Thymus (tissue), 11 donors: ENCODE measurements at regions not wholly inside any gene's neighbourhood (a gene's known extent, or its start where the extent isn't known, plus 50 kb on each side); places are given as distances from the start of the nearest gene placed in this dataset.

Experiments
- DNase-seq, 9 donors: peaks; one replicate each; pipeline ENCODE4 v3.0.0-alpha.2; 2013; ENCODE audit warnings: low spot score in 9 of 9, low read depth in 6 of 9, missing footprints in 1 of 9
- H3K27ac ChIP-seq, 2 donors: one replicate each; pipeline ENCODE4 v1.5.1; 2013; ENCODE audit warnings: control low read depth in 1 of 2, low read depth in 1 of 2, low read length in 1 of 2, mild to moderate bottlenecking in 1 of 2, moderate library complexity in 1 of 2
- H3K27me3 ChIP-seq, 2 donors: one replicate each; pipeline ENCODE4 v1.5.1; 2013; ENCODE audit warnings: low read length in 1 of 2; ENCODE audit not compliant: control insufficient read depth in 2 of 2, insufficient read depth in 1 of 2
- H3K36me3 ChIP-seq, 2 donors: one replicate each; pipeline ENCODE4 v1.5.1; 2013; ENCODE audit warnings: low read length in 1 of 2, mild to moderate bottlenecking in 1 of 2, moderate library complexity in 1 of 2; ENCODE audit not compliant: control insufficient read depth in 2 of 2, insufficient read depth in 2 of 2
- H3K4me1 ChIP-seq, 2 donors: one replicate each; pipeline ENCODE4 v1.5.1; 2013; ENCODE audit warnings: low read length in 2 of 2; ENCODE audit not compliant: control insufficient read depth in 2 of 2, insufficient read depth in 2 of 2
- H3K4me3 ChIP-seq, 2 donors: one replicate each; pipeline ENCODE4 v1.5.1; 2013; ENCODE audit warnings: low read length in 2 of 2, control low read depth in 1 of 2, mild to moderate bottlenecking in 1 of 2
- H3K9me3 ChIP-seq, 2 donors: one replicate each; pipeline ENCODE4 v1.5.1; 2013; ENCODE audit warnings: low read length in 1 of 2, mild to moderate bottlenecking in 1 of 2; ENCODE audit not compliant: control insufficient read depth in 2 of 2, insufficient read depth in 1 of 2
- WGBS: extraction: QIAGEN DNeasy Blood & Tissue Kit; methylation state at CpG from one replicate; pipeline ENCODE4 v1.1.7; 2013; 5-methylcytosine and 5-hydroxymethylcytosine counted together
- donor health status: healthy.

GRCh38 chr3:181626036-181626435 lies 85.7 kb upstream of the SOX2 start:
- no peak for DNase-seq
- 93% methylated on average over 1 of the region's 1 CpG for WGBS

GRCh38 chr3:181623924-181624694 lies 87.6 kb upstream of the SOX2 start:
- Histone ChIP-seq H3K36me3 (no peaks in the 10 kb centered on the region), H3K27me3 (no peaks in the 10 kb centered on the region), H3K4me3 (no peak overlapping the region), H3K27ac (no peak overlapping the region), H3K4me1 (no peaks in the 10 kb centered on the region), H3K9me3 (no peaks in the 10 kb centered on the region)
- DNase-seq, result no peak
- WGBS, result 37% methylated on average over 4 of the region's 4 CpGs

More at GRCh38 chr3:181626036-181626435, 85.7 kb upstream of the SOX2 start:
- no peaks in the 10 kb centered on the region for H3K36me3 ChIP-seq
- H3K4me1 ChIP-seq, result no peaks in the 10 kb centered on the region
- no peak overlapping the region for H3K4me3 ChIP-seq
- H3K27ac ChIP-seq, result no peak overlapping the region
- H3K27me3 ChIP-seq, result no peaks in the 10 kb centered on the region
- H3K9me3 ChIP-seq, result no peaks in the 10 kb centered on the region

- WGBS, result 61% methylated on average over 6 of the region's 6 CpGs
- DNase-seq, result no peak
- no peaks in the 10 kb centered on the region for H3K4me1 ChIP-seq
These were observed 89.4 kb upstream of the SOX2 start for GRCh38 chr3:181622365-181622764.

GRCh38 chr3:181619897-181620296 lies 91.8 kb upstream of the SOX2 start:
- H3K27ac ChIP-seq, result no peak overlapping the region
- H3K4me1 ChIP-seq, result no peaks in the 10 kb centered on the region
- H3K4me3 ChIP-seq, result no peak overlapping the region

More at GRCh38 chr3:181622365-181622764, 89.4 kb upstream of the SOX2 start:
- Histone ChIP-seq H3K27me3 (no peaks in the 10 kb centered on the region), H3K4me3 (no peak overlapping the region), H3K27ac (no peak overlapping the region), H3K9me3 (no peaks in the 10 kb centered on the region), H3K36me3 (no peaks in the 10 kb centered on the region)

GRCh38 chr3:181618260-181618659 lies 93.5 kb upstream of the SOX2 start:
- Histone ChIP-seq H3K36me3 (no peaks in the 10 kb centered on the region), H3K4me1 (no peaks in the 10 kb centered on the region), H3K4me3 (no peak overlapping the region), H3K27ac (no peak overlapping the region), H3K27me3 (no peaks in the 10 kb centered on the region), H3K9me3 (no peaks in the 10 kb centered on the region)
- DNase-seq, result no peak
- 94% methylated on average over 1 of the region's 1 CpG for WGBS

More at GRCh38 chr3:181619897-181620296, 91.8 kb upstream of the SOX2 start:
- no peaks in the 10 kb centered on the region for H3K27me3 ChIP-seq
- no peaks in the 10 kb centered on the region for H3K9me3 ChIP-seq
- H3K36me3 ChIP-seq, result no peaks in the 10 kb centered on the region
- no peak for DNase-seq
- 95% methylated on average over 1 of the region's 1 CpG for WGBS

- no peaks in the 10 kb centered on the region for H3K4me1 ChIP-seq
- H3K27ac ChIP-seq, result no peak overlapping the region
- WGBS, result 94% methylated on average over 2 of the region's 2 CpGs
- no peaks in the 10 kb centered on the region for H3K27me3 ChIP-seq
- DNase-seq, result no peak
- no peak overlapping the region for H3K4me3 ChIP-seq
- H3K36me3 ChIP-seq, result no peaks in the 10 kb centered on the region
- H3K9me3 ChIP-seq, result no peaks in the 10 kb centered on the region
These were observed 95.3 kb upstream of the SOX2 start for GRCh38 chr3:181616088-181617070.

- Histone ChIP-seq H3K4me3 (no peak overlapping the region), H3K4me1 (no peaks in the 10 kb centered on the region), H3K27ac (no peak overlapping the region), H3K27me3 (no peaks in the 10 kb centered on the region), H3K9me3 (no peaks in the 10 kb centered on the region), H3K36me3 (no peaks in the 10 kb centered on the region)
- no peak for DNase-seq
These were observed 96.1 kb upstream of the SOX2 start for GRCh38 chr3:181615666-181616065.

- Histone ChIP-seq H3K4me3 (no peak overlapping the region), H3K27me3 (no peaks in the 10 kb centered on the region), H3K36me3 (no peaks in the 10 kb centered on the region), H3K4me1 (no peaks in the 10 kb centered on the region), H3K9me3 (no peaks in the 10 kb centered on the region), H3K27ac (no peak overlapping the region)
- no peak for DNase-seq
These were observed 96.8 kb upstream of the SOX2 start for GRCh38 chr3:181614878-181615277.

GRCh38 chr3:181613813-181614212 lies 97.9 kb upstream of the SOX2 start:
- H3K27me3 ChIP-seq, result no peaks in the 10 kb centered on the region
- no peak overlapping the region for H3K4me3 ChIP-seq
- H3K36me3 ChIP-seq, result no peaks in the 10 kb centered on the region
- WGBS, result 95% methylated on average over 1 of the region's 1 CpG
- no peaks in the 10 kb centered on the region for H3K9me3 ChIP-seq
- no peak for DNase-seq
- no peaks in the 10 kb centered on the region for H3K4me1 ChIP-seq
- H3K27ac ChIP-seq, result no peak overlapping the region
